ENCODE measurements at regions not wholly inside any gene's neighbourhood (a gene's known extent, or its start where the extent isn't known, plus 50 kb on each side); places are given as distances from the start of the nearest gene placed in this dataset.

GRCh38 chr2:48016225-48017019 is 110.1 kb upstream of the FBXO11 start:
- Histone ChIP-seq H3K9ac (ENCODE audit: control insufficient read depth, extremely low read depth, insufficient read depth, low read length) (no peak overlapping the region), H3K79me2 (ENCODE audit: control insufficient read depth, insufficient read depth, low read length) (no peaks in the 10 kb centered on the region), H3K4me3 (ENCODE audit: control insufficient read depth in 2 of 3, extremely low read depth in 1 of 3, insufficient read depth in 2 of 3, low read depth in 1 of 3, low read length in 3 of 3) (no peak overlapping the region), H3K4me1 (ENCODE audit: control insufficient read depth, extremely low read depth, insufficient read depth, low read length) (no peaks in the 10 kb centered on the region), H4K20me1 (ENCODE audit: control insufficient read depth, extremely low read depth, insufficient read depth, low read length) (no peaks in the 10 kb centered on the region), H2AFZ (ENCODE audit: control insufficient read depth, low read length) (no peak overlapping the region), H3K27ac (ENCODE audit: control insufficient read depth, insufficient read depth, low read length) (no peak overlapping the region), H3K9me3 (ENCODE audit: control insufficient read depth, low read depth, low read length) (no peaks in the 10 kb centered on the region), H3K36me3 (ENCODE audit: control insufficient read depth in 2 of 2, extremely low read depth in 1 of 2, insufficient read depth in 2 of 2, low read length in 2 of 2) (no peaks in the 10 kb centered on the region), H3K4me2 (ENCODE audit: control insufficient read depth, extremely low read depth, insufficient read depth, low read depth, low read length) (no peak overlapping the region), H3K27me3 (ENCODE audit: control insufficient read depth, extremely low read depth, insufficient read depth, low read length) (no peaks in the 10 kb centered on the region), H3K9me1 (ENCODE audit: control insufficient read depth, extremely low read depth, insufficient read depth, low read length) (no peaks in the 10 kb centered on the region)
- dilution Hi-C loops (cut with MboI; ENCODE audit: extremely low pct_ligation_motif_present, low sequenced_read_pairs) = no loop called here
- DNase-seq (ENCODE audit: low read depth, low spot score) (no peak), FAIRE-seq (no peak)
- TF ChIP-seq CTCF (optimal IDR thresholded peaks at IDR 0.05 in 1 of 3, IDR thresholded peaks at IDR 0.05 in 1 of 3, conservative IDR thresholded peaks at IDR 0.05 in 1 of 3; ENCODE audit: extremely low read depth in 1 of 3, insufficient read depth in 2 of 3, low read length in 3 of 3) = peak; percentile 3 to 22 (median 7)
- no peak for TF ChIP-seq EZH2 (IDR thresholded peaks at IDR 0.05; ENCODE audit: low read length)

GRCh38 chr2:48017136-48017535 is 110.8 kb upstream of the FBXO11 start:
- Histone ChIP-seq H4K20me1 (ENCODE audit: control insufficient read depth, extremely low read depth, insufficient read depth, low read length) (no peaks in the 10 kb centered on the region), H3K9me3 (ENCODE audit: control insufficient read depth, low read depth, low read length) (no peaks in the 10 kb centered on the region), H3K4me3 (ENCODE audit: control insufficient read depth in 2 of 3, extremely low read depth in 1 of 3, insufficient read depth in 2 of 3, low read depth in 1 of 3, low read length in 3 of 3) (no peak overlapping the region), H3K9me1 (ENCODE audit: control insufficient read depth, extremely low read depth, insufficient read depth, low read length) (no peaks in the 10 kb centered on the region), H2AFZ (ENCODE audit: control insufficient read depth, low read length) (no peak overlapping the region), H3K36me3 (ENCODE audit: control insufficient read depth in 2 of 2, extremely low read depth in 1 of 2, insufficient read depth in 2 of 2, low read length in 2 of 2) (no peaks in the 10 kb centered on the region), H3K4me1 (ENCODE audit: control insufficient read depth, extremely low read depth, insufficient read depth, low read length) (no peaks in the 10 kb centered on the region), H3K79me2 (ENCODE audit: control insufficient read depth, insufficient read depth, low read length) (no peaks in the 10 kb centered on the region), H3K9ac (ENCODE audit: control insufficient read depth, extremely low read depth, insufficient read depth, low read length) (no peak overlapping the region), H3K27ac (ENCODE audit: control insufficient read depth, insufficient read depth, low read length) (no peak overlapping the region), H3K4me2 (ENCODE audit: control insufficient read depth, extremely low read depth, insufficient read depth, low read depth, low read length) (no peak overlapping the region), H3K27me3 (ENCODE audit: control insufficient read depth, extremely low read depth, insufficient read depth, low read length) (no peaks in the 10 kb centered on the region)
- TF ChIP-seq EZH2 (IDR thresholded peaks at IDR 0.05; ENCODE audit: low read length) (no peak), CTCF (optimal IDR thresholded peaks at IDR 0.05 in 1 of 3, IDR thresholded peaks at IDR 0.05 in 1 of 3, conservative IDR thresholded peaks at IDR 0.05 in 1 of 3; ENCODE audit: extremely low read depth in 1 of 3, insufficient read depth in 2 of 3, low read length in 3 of 3) (no peak)
- DNase-seq (ENCODE audit: low read depth, low spot score) (no peak), FAIRE-seq (no peak)
- dilution Hi-C loops (cut with MboI; ENCODE audit: extremely low pct_ligation_motif_present, low sequenced_read_pairs) = no loop called here
